H1 (cell line): ENCODE measurements at regions not wholly inside any gene's neighbourhood (a gene's known extent, or its start where the extent isn't known, plus 50 kb on each side); places are given as distances from the start of the nearest gene placed in this dataset.

Experiments used
- CTCF ChIA-PET: fragments of 300-600 bp; sonication (Branson Sonifier 250); formaldehyde crosslinking; loops from one replicate; lab custom pipeline; 2021; ENCODE audit not compliant: partially characterized antibody; lab: Charles Lee
- POLR2A ChIA-PET: fragments of 300-600 bp; sonication (Branson Sonifier 250); formaldehyde crosslinking; loops from one replicate; lab custom pipeline; 2021; ENCODE audit warnings: inconsistent platforms; ENCODE audit not compliant: partially characterized antibody; lab: Charles Lee
- DNase-seq, 2 experiments: peaks; one replicate each; pipeline versions ENCODE4 v3.0.0 to v3.0.0-alpha.2; 2010 to 2022; ENCODE audit warnings: low spot score in 2 of 2, low read depth in 1 of 2, mixed read lengths in 1 of 2
- FAIRE-seq: peaks from 2 replicates; lab custom pipeline; 2011; peaks lifted over from hg19 to GRCh38; lab: Jason Lieb, UNC
- H2AFZ ChIP-seq: 2 replicates; pipeline ENCODE4 v1.8.1; 2012; ENCODE audit warnings: low read length, inconsistent platforms
- H2AK5ac ChIP-seq: 2 replicates; pipeline ENCODE4 v1.6.1; 2013; ENCODE audit warnings: low read depth, low read length
- H2BK120ac ChIP-seq: replicated peaks from 2 replicates; pipeline ENCODE3; 2013; ENCODE audit warnings: low read depth, low read length, inconsistent platforms
- H2BK12ac ChIP-seq: 2 replicates; pipeline ENCODE4 v1.6.1; 2013; ENCODE audit warnings: low read depth, low read length
- H2BK15ac ChIP-seq: 2 replicates; pipeline ENCODE4 v1.6.1; 2013; ENCODE audit warnings: low read length
- H2BK20ac ChIP-seq: 2 replicates; pipeline ENCODE4 v1.6.1; 2013; ENCODE audit warnings: low read length
- H2BK5ac ChIP-seq: 2 replicates; pipeline ENCODE4 v1.6.1; 2013; ENCODE audit warnings: low read depth, low read length
- H3K14ac ChIP-seq: 2 replicates; pipeline ENCODE4 v1.6.1; 2013; ENCODE audit warnings: inconsistent platforms; ENCODE audit not compliant: insufficient read length
- H3K18ac ChIP-seq: 2 replicates; pipeline ENCODE4 v1.6.1; 2013; ENCODE audit warnings: low read length; ENCODE audit errors: extremely low read depth
- H3K23ac ChIP-seq: 2 replicates; pipeline ENCODE4 v1.6.1; 2013; ENCODE audit warnings: inconsistent platforms; ENCODE audit not compliant: insufficient read length
- H3K23me2 ChIP-seq: 2 replicates; pipeline ENCODE4 v1.6.1; 2013; ENCODE audit warnings: low read depth, low read length
- H3K27ac ChIP-seq: 2 replicates; pipeline ENCODE4 v1.6.1; 2011; ENCODE audit warnings: low read depth, low read length, inconsistent platforms
- H3K27me3 ChIP-seq, 4 experiments: replicated peaks in 1 of 4; 1 replicate in 1 of 4; 2 replicates in 3 of 4; pipeline versions ENCODE4 v1.6.1 to v1.8.1; 2011 to 2013; ENCODE audit warnings: low read length in 3 of 4, mild to moderate bottlenecking in 3 of 4, inconsistent platforms in 2 of 4, mixed read lengths in 2 of 4, moderate library complexity in 1 of 4; ENCODE audit not compliant: control insufficient read depth in 3 of 4, insufficient read depth in 3 of 4; ENCODE audit errors: extremely low read depth in 1 of 4
- H3K36me3 ChIP-seq, 4 experiments: 2 replicates each; pipeline versions ENCODE4 v1.6.1 to v1.8.1; 2011 to 2013; ENCODE audit warnings: mild to moderate bottlenecking in 4 of 4, low read length in 3 of 4, moderate library complexity in 2 of 4, control low read depth in 1 of 4, inconsistent platforms in 1 of 4; ENCODE audit not compliant: insufficient read depth in 4 of 4, control insufficient read depth in 2 of 4
- H3K4ac ChIP-seq: replicated peaks from 2 replicates; pipeline ENCODE3; 2013; ENCODE audit warnings: low read length, low read depth, mixed read lengths, inconsistent platforms; ENCODE audit not compliant: insufficient read length
- H3K4me1 ChIP-seq, 4 experiments: replicated peaks in 1 of 4; 1 replicate in 1 of 4; 2 replicates in 3 of 4; pipeline versions ENCODE4 v1.6.1 to v1.8.1; 2011 to 2013; ENCODE audit warnings: low read length in 3 of 4, inconsistent platforms in 2 of 4, mixed read lengths in 1 of 4; ENCODE audit not compliant: insufficient read depth in 4 of 4, control insufficient read depth in 3 of 4
- H3K4me2 ChIP-seq, 2 experiments: 2 replicates each; pipeline versions ENCODE4 v1.6.1 to v1.8.1; 2011 to 2013; ENCODE audit warnings: low read depth in 2 of 2, low read length in 2 of 2, control low read depth in 1 of 2, inconsistent platforms in 1 of 2, mild to moderate bottlenecking in 1 of 2; ENCODE audit not compliant: insufficient read depth in 1 of 2
- H3K4me3 ChIP-seq, 4 experiments: fragments of 200-600, 300-600 bp in 1 of 4; sonication (generic), shearing (Covaris generic), sonication (Bioruptor Twin) in 1 of 4; 2 replicates each; pipeline versions ENCODE4 v1.5.1 to v1.8.1; 2011 to 2016; ENCODE audit warnings: low read length in 4 of 4, low read depth in 3 of 4, control low read depth in 2 of 4, inconsistent platforms in 2 of 4, mild to moderate bottlenecking in 2 of 4, mixed read lengths in 1 of 4, moderate library complexity in 1 of 4; ENCODE audit not compliant: insufficient read depth in 2 of 4; ENCODE audit errors: extremely low read depth in 1 of 4
- H3K56ac ChIP-seq: replicated peaks from 2 replicates; pipeline ENCODE3; 2013; ENCODE audit warnings: low read depth, mild to moderate bottlenecking, mixed read lengths, low read length, inconsistent platforms; ENCODE audit not compliant: insufficient read length
- H3K79me1 ChIP-seq: 2 replicates; pipeline ENCODE4 v1.6.1; 2013; ENCODE audit warnings: low read depth, low read length, control low read depth
- H3K79me2 ChIP-seq, 2 experiments: 2 replicates each; pipeline versions ENCODE4 v1.6.1 to v1.8.1; 2012 to 2013; ENCODE audit warnings: low read length in 2 of 2, mild to moderate bottlenecking in 2 of 2, inconsistent platforms in 1 of 2; ENCODE audit not compliant: insufficient read depth in 2 of 2, control insufficient read depth in 1 of 2
- H3K9ac ChIP-seq, 4 experiments: replicated peaks in 1 of 4; 1 replicate in 1 of 4; 2 replicates in 3 of 4; pipeline versions ENCODE4 v1.6.1 to v1.8.1; 2011 to 2013; ENCODE audit warnings: low read depth in 3 of 4, low read length in 3 of 4, control low read depth in 2 of 4, mild to moderate bottlenecking in 2 of 4, moderate library complexity in 2 of 4, inconsistent platforms in 1 of 4; ENCODE audit errors: extremely low read depth in 1 of 4
- H3K9me3 ChIP-seq, 2 experiments: 2 replicates each; pipeline versions ENCODE4 v1.6.1 to v1.8.1; 2012 to 2013; ENCODE audit warnings: mild to moderate bottlenecking in 2 of 2, moderate library complexity in 2 of 2, control low read depth in 1 of 2, inconsistent platforms in 1 of 2, low read depth in 1 of 2, low read length in 1 of 2, mixed read lengths in 1 of 2; ENCODE audit not compliant: insufficient read depth in 2 of 2
- H4K20me1 ChIP-seq, 2 experiments: replicated peaks in 1 of 2; 2 replicates each; pipeline versions ENCODE3 to v1.8.1; 2011 to 2013; ENCODE audit warnings: inconsistent platforms in 2 of 2, low read length in 2 of 2, mild to moderate bottlenecking in 1 of 2; ENCODE audit not compliant: insufficient read depth in 2 of 2, control insufficient read depth in 1 of 2
- H4K5ac ChIP-seq: 2 replicates; pipeline ENCODE4 v1.6.1; 2013; ENCODE audit warnings: low read length, low read depth, mixed read lengths, inconsistent platforms; ENCODE audit not compliant: insufficient read length
- H4K8ac ChIP-seq: 2 replicates; pipeline ENCODE4 v1.8.0; 2013; ENCODE audit warnings: mild to moderate bottlenecking, moderate library complexity, low read length, inconsistent platforms; ENCODE audit not compliant: insufficient read depth; ENCODE audit errors: extremely low read depth
- H4K91ac ChIP-seq: replicated peaks from 2 replicates; pipeline ENCODE3; 2013; ENCODE audit warnings: low read length, mixed read lengths, inconsistent platforms; ENCODE audit not compliant: insufficient read length
- CEBPB ChIP-seq: IDR thresholded peaks from 2 replicates; pipeline ENCODE4 v1.6.1; 2012; ENCODE audit warnings: low read depth, low read length
- CREB1 ChIP-seq: IDR thresholded peaks from 2 replicates; pipeline ENCODE4 v1.6.1; 2012; ENCODE audit warnings: inconsistent platforms
- JUN ChIP-seq: IDR thresholded peaks from 2 replicates; pipeline ENCODE4 v1.6.1; 2011; ENCODE audit warnings: low read depth, mild to moderate bottlenecking, improper control_type of control experiment, low read length
- JUND ChIP-seq: IDR thresholded peaks from 2 replicates; pipeline ENCODE4 v1.6.1; 2011; ENCODE audit warnings: mild to moderate bottlenecking, improper control_type of control experiment, low read length
- KDM1A ChIP-seq: fragments of 200-600, 300-600 bp; sonication (generic); IDR thresholded peaks from 2 replicates; pipeline ENCODE4 v1.7.1; 2016; ENCODE audit warnings: mild to moderate bottlenecking, low read length, borderline replicate concordance
- KDM4A ChIP-seq: IDR thresholded peaks from one replicate; pipeline ENCODE4 v1.7.1; 2012; ENCODE audit warnings: low read depth, mild to moderate bottlenecking, moderate library complexity, low read length, inconsistent platforms; ENCODE audit not compliant: severe bottlenecking
- POLR2AphosphoS5 ChIP-seq: IDR thresholded peaks from 2 replicates; pipeline ENCODE4 v1.6.1; 2011; ENCODE audit warnings: low read depth, low read length
- POU5F1 ChIP-seq: IDR thresholded peaks from 2 replicates; pipeline ENCODE4 v1.6.1; 2011; ENCODE audit warnings: low read depth, mild to moderate bottlenecking, low read length, moderate library complexity
- RAD21 ChIP-seq, 2 experiments: IDR thresholded peaks in 1 of 2; conservative IDR thresholded peaks in 1 of 2; 2 replicates each; pipeline ENCODE4 v1.6.1; 2011; ENCODE audit warnings: low read depth in 2 of 2, low read length in 2 of 2, improper control_type of control experiment in 1 of 2, inconsistent platforms in 1 of 2, mild to moderate bottlenecking in 1 of 2, moderate library complexity in 1 of 2
- SIN3A ChIP-seq, 2 experiments: IDR thresholded peaks in 1 of 2; conservative IDR thresholded peaks in 1 of 2; 2 replicates each; pipeline ENCODE4 v1.6.1; 2011 to 2012; ENCODE audit warnings: low read length in 2 of 2, improper control_type of control experiment in 1 of 2, low read depth in 1 of 2, mild to moderate bottlenecking in 1 of 2
- SIRT6 ChIP-seq: IDR thresholded peaks from one replicate; pipeline ENCODE4 v1.7.1; 2012; ENCODE audit warnings: low read length, inconsistent platforms
- TCF12 ChIP-seq: IDR thresholded peaks from 2 replicates; pipeline ENCODE4 v1.6.1; 2011; ENCODE audit warnings: low read depth, mild to moderate bottlenecking, low read length
- ZNF274 ChIP-seq: IDR thresholded peaks from 2 replicates; pipeline ENCODE4 v1.7.0; 2012; ENCODE audit warnings: low read length, borderline replicate concordance; ENCODE audit errors: extremely low read depth
- TF ChIP-seq, protein P1 (sequence below): IDR thresholded peaks from 2 replicates; pipeline ENCODE4 v1.6.1; 2011; ENCODE audit warnings: low read depth, mild to moderate bottlenecking, low read length; ENCODE audit not compliant: insufficient read depth
- TF ChIP-seq, protein P2 (sequence below): IDR thresholded peaks from 2 replicates; pipeline ENCODE4 v1.6.1; 2011; ENCODE audit warnings: low read length, improper control_type of control experiment

DNA sequence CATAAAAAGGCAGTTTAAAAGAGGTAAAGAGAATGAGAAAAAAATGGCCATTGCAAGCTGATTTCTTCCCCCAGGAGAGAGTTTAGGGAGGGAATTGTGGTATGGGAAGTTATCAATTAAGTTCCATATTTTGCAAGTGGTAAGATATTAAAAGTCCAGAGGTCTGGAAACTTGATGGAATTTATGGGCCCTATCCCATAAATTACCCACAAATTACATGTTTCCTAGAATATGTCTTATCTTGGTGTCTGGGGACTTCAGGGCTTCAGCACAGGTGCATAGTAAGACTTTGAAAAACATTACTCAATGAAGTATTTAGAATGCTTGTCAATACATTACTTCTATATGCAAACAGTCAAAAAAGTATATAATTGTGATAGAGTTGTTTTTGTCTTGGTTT, 614.9 kb upstream of the LRRC4C start:
- no peaks in the 10 kb centered on the region for H3K27me3 ChIP-seq
- ChIA-PET POLR2A (no interaction called here), CTCF (no interaction called here)
- FAIRE-seq (no peak), DNase-seq (no peak)
- H2BK15ac ChIP-seq = no peak overlapping the region
- H2BK5ac ChIP-seq = no peak overlapping the region
- H3K9ac ChIP-seq = no peak overlapping the region
- H3K4ac ChIP-seq = no peak overlapping the region
- no peaks in the 10 kb centered on the region for H3K36me3 ChIP-seq
- H2BK12ac ChIP-seq = no peak overlapping the region
- H4K5ac ChIP-seq = no peak overlapping the region
- no peak overlapping the region for H3K18ac ChIP-seq
- no peaks in the 10 kb centered on the region for H3K9me3 ChIP-seq
- no peak overlapping the region for H4K91ac ChIP-seq
- no peak overlapping the region for H2AK5ac ChIP-seq
- H3K23ac ChIP-seq = no peak overlapping the region
- H2BK20ac ChIP-seq = no peak overlapping the region
- no peaks in the 10 kb centered on the region for H3K79me1 ChIP-seq
- H3K79me2 ChIP-seq = no peaks in the 10 kb centered on the region
- no peak overlapping the region for H3K4me2 ChIP-seq
- H3K4me3 ChIP-seq = no peak overlapping the region
- no peak overlapping the region for H2BK120ac ChIP-seq
- H3K56ac ChIP-seq = no peak overlapping the region
- H3K27ac ChIP-seq = no peak overlapping the region
- no peak overlapping the region for H2AFZ ChIP-seq
- no peak overlapping the region for H3K14ac ChIP-seq
- no peaks in the 10 kb centered on the region for H3K4me1 ChIP-seq
- no peak overlapping the region for H4K8ac ChIP-seq
- no peaks in the 10 kb centered on the region for H3K23me2 ChIP-seq
- no peaks in the 10 kb centered on the region for H4K20me1 ChIP-seq
- TF ChIP-seq POU5F1 (no peak), TCF12 (no peak), POLR2AphosphoS5 (no peak), CREB1 (no peak), KDM1A (no peak), SIN3A (conservative IDR thresholded peaks at IDR 0.05 in 1 of 2, IDR thresholded peaks at IDR 0.05 in 1 of 2; ENCODE audit: low read depth in 1 of 2, low read length in 2 of 2) (no peak), KDM4A (no peak), SIRT6 (no peak), JUN (no peak), JUND (no peak), ZNF274 (no peak), CEBPB (no peak), RAD21 (IDR thresholded peaks at IDR 0.05 in 1 of 2, conservative IDR thresholded peaks at IDR 0.05 in 1 of 2; ENCODE audit: low read depth in 2 of 2, low read length in 2 of 2) (no peak)
- TF ChIP-seq, protein P1, sequence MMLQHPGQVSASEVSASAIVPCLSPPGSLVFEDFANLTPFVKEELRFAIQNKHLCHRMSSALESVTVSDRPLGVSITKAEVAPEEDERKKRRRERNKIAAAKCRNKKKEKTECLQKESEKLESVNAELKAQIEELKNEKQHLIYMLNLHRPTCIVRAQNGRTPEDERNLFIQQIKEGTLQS = no peak
- TF ChIP-seq, protein P2, sequence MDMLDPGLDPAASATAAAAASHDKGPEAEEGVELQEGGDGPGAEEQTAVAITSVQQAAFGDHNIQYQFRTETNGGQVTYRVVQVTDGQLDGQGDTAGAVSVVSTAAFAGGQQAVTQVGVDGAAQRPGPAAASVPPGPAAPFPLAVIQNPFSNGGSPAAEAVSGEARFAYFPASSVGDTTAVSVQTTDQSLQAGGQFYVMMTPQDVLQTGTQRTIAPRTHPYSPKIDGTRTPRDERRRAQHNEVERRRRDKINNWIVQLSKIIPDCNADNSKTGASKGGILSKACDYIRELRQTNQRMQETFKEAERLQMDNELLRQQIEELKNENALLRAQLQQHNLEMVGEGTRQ = no peak
